ENCODE measurements at regions not wholly inside any gene's neighbourhood (a gene's known extent, or its start where the extent isn't known, plus 50 kb on each side); places are given as distances from the start of the nearest gene placed in this dataset.

GRCh38 chr9:33677506-33677809 is 117.9 kb upstream of the PRSS3 start:
- TF ChIP-seq POLR2A (IDR thresholded peaks at IDR 0.05) (no peak), CTCF (IDR thresholded peaks at IDR 0.05) (no peak)

Data from body of pancreas (tissue), 4 donors.